Esophagus muscularis mucosa (tissue), 4 donors: ENCODE measurements at regions not wholly inside any gene's neighbourhood (a gene's known extent, or its start where the extent isn't known, plus 50 kb on each side); places are given as distances from the start of the nearest gene placed in this dataset.

Source experiments
- DNase-seq: peaks from one replicate; pipeline ENCODE4 v3.0.0-alpha.2; 2017; ENCODE audit errors: extremely low spot score
- H3K27ac ChIP-seq, 4 donors: fragments of 200-600 bp; sonication (generic); replicated peaks in 1 of 4; 1 replicate in 3 of 4; 2 replicates in 1 of 4; pipeline ENCODE4 v1.5.1; 2016 to 2019; ENCODE audit warnings: mild to moderate bottlenecking in 1 of 4
- H3K27me3 ChIP-seq, 4 donors: fragments of 200-600 bp; sonication (generic); one replicate each; pipeline versions ENCODE4 v1.5.1 to v1.6.0; 2016 to 2019
- H3K36me3 ChIP-seq, 4 donors: fragments of 200-600 bp; sonication (generic); one replicate each; pipeline ENCODE4 v1.5.1; 2016 to 2019
- H3K4me1 ChIP-seq, 4 donors: fragments of 200-600 bp; sonication (generic); one replicate each; pipeline ENCODE4 v1.5.1; 2016 to 2019
- H3K4me3 ChIP-seq, 4 donors: fragments of 200-600 bp; sonication (generic); 1 replicate in 2 of 4; 2 replicates in 2 of 4; pipeline ENCODE4 v1.5.1; 2016 to 2019; ENCODE audit warnings: mild to moderate bottlenecking in 4 of 4, moderate library complexity in 1 of 4
- H3K9me3 ChIP-seq, 4 donors: fragments of 200-600 bp; sonication (generic); 1 replicate in 3 of 4; 2 replicates in 1 of 4; pipeline ENCODE4 v1.5.1; 2016 to 2019
- EP300 ChIP-seq: sonication (generic); formaldehyde crosslinking; IDR thresholded peaks from one replicate; pipeline ENCODE4 v1.6.1; 2017; ENCODE audit warnings: antibody characterized with exemption
- POLR2A ChIP-seq: fragments of 450-650 bp; IDR thresholded peaks from one replicate; pipeline ENCODE4 v1.6.1; 2017; ENCODE audit warnings: antibody characterized with exemption, moderate library complexity, mild to moderate bottlenecking, low read depth
- POLR2AphosphoS5 ChIP-seq, 2 donors: sonication (generic); formaldehyde crosslinking; IDR thresholded peaks; one replicate each; pipeline ENCODE4 v1.6.1; 2017; ENCODE audit warnings: antibody characterized with exemption in 2 of 2
- WGBS: methylation state at CpG from one replicate; pipeline ENCODE4 v1.1.5; 2018; 5-methylcytosine and 5-hydroxymethylcytosine counted together
- intact Hi-C: fragments of 100-400 bp; cut with DNase I; formaldehyde crosslinking; loops from one replicate; pipeline ENCODE4 v1.15.1; 2023
- TF ChIP-seq, protein P1 (sequence below), 3 experiments: fragments of 200-600 bp in 2 of 3; fragments of 450-650 bp in 1 of 3; sonication (generic) in 2 of 3; IDR thresholded peaks; one replicate each; pipeline ENCODE4 v1.5.1; 2017 to 2019; ENCODE audit warnings: antibody characterized with exemption in 3 of 3, mild to moderate bottlenecking in 2 of 3, moderate library complexity in 1 of 3

DNA sequence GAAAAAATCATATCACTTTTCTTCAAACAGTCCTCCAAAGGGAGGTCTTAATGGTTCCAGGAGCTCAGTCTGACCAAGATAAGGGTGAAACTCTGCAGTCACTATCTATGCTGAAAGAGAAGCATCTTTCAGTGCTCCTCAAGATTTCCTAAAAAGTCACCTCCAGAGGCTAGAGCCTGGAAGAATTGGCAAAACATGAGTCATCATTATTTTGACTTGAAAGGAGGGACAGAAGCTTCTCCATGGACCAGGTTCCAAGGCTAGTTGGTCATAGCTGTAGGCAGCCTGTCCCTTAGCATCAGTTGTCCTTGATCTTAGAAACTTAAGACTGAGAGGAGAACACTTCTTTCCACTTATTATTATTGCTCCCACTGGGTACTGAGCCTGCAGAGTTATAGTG is 219.0 kb upstream of the ASIC2 start:
- no peak for DNase-seq
- H3K9me3 ChIP-seq = no peaks in the 10 kb centered on the region
- intact Hi-C loops = no loop called here
- peaks cover 0 to 8% (median 7%) of the 10 kb centered on the region in 4 donors for H3K4me1 ChIP-seq
- H3K27me3 ChIP-seq = no peaks in the 10 kb centered on the region
- TF ChIP-seq, protein P1, sequence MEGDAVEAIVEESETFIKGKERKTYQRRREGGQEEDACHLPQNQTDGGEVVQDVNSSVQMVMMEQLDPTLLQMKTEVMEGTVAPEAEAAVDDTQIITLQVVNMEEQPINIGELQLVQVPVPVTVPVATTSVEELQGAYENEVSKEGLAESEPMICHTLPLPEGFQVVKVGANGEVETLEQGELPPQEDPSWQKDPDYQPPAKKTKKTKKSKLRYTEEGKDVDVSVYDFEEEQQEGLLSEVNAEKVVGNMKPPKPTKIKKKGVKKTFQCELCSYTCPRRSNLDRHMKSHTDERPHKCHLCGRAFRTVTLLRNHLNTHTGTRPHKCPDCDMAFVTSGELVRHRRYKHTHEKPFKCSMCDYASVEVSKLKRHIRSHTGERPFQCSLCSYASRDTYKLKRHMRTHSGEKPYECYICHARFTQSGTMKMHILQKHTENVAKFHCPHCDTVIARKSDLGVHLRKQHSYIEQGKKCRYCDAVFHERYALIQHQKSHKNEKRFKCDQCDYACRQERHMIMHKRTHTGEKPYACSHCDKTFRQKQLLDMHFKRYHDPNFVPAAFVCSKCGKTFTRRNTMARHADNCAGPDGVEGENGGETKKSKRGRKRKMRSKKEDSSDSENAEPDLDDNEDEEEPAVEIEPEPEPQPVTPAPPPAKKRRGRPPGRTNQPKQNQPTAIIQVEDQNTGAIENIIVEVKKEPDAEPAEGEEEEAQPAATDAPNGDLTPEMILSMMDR (IDR thresholded peaks at IDR 0.05) = no peak
- TF ChIP-seq EP300 (no peak), POLR2A (no peak), POLR2AphosphoS5 (IDR thresholded peaks at IDR 0.05) (no peak)
- H3K36me3 ChIP-seq = no peaks in the 10 kb centered on the region
- H3K4me3 ChIP-seq = no peak overlapping the region
- H3K27ac ChIP-seq = no peak overlapping the region

DNA sequence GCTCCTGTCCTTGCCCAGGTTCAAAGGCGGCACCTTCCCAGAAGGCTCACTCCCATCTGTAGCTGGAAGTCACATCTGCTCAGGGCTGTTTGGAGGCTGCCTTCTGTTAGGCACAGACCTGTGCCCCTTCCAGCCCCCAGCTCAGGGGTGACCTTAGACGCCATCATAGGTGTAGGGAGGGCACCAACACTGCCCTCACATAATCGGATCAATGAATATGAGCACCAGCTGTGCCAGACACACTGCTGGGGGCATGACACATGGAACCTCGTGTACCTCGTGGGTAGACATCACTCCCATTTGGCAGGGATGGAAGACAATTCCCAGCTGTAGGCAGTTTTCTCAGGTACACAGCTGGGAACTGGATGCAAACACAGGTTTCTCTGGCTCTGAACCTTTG is 220.7 kb upstream of the ASIC2 start:
- no peaks in the 10 kb centered on the region for H3K27me3 ChIP-seq
- TF ChIP-seq, protein P1 (IDR thresholded peaks at IDR 0.05) = no peak
- TF ChIP-seq POLR2A = no peak
- no peak for DNase-seq
- no peaks in the 10 kb centered on the region for H3K9me3 ChIP-seq
- no peak overlapping the region for H3K27ac ChIP-seq
- H3K36me3 ChIP-seq = no peaks in the 10 kb centered on the region
- no peak overlapping the region for H3K4me3 ChIP-seq
- intact Hi-C loops = no loop called here
- 67% methylated on average over 5 of the region's 5 CpGs for WGBS
- H3K4me1 ChIP-seq = peaks cover 0 to 8% (median 7%) of the 10 kb centered on the region in 4 donors

DNA sequence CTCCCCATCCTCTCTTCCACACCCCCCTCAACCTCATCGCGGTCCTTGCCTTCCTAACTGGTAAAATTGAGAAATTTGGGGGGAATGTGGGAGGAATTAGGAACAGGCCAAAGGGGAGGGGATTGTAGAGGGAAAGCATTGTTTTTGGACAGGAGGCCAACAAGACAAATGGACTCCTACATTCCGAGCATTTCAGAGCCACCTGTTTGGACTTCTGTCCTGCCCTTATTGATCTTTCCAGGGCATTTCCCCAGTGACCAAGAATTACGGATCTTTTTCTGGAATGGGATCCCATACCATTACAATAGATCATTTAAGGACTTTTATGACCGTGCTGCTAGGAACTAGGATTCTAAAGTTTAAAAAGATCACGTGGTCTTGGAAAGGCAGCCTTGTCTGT is 221.3 kb upstream of the ASIC2 start:
- intact Hi-C loops = no loop called here
- Histone ChIP-seq H3K4me1 (peaks cover 0 to 5% (median 2%) of the 10 kb centered on the region in 4 donors), H3K27ac (no peak overlapping the region), H3K4me3 (no peak overlapping the region), H3K9me3 (no peaks in the 10 kb centered on the region), H3K36me3 (no peaks in the 10 kb centered on the region), H3K27me3 (no peaks in the 10 kb centered on the region)
- no peak for DNase-seq
- WGBS = 83% methylated on average over 6 of the region's 6 CpGs
- TF ChIP-seq POLR2A = no peak
- no peak for TF ChIP-seq POLR2AphosphoS5 (IDR thresholded peaks at IDR 0.05)
- TF ChIP-seq, protein P1 (IDR thresholded peaks at IDR 0.05) = no peak
- no peak for TF ChIP-seq EP300

DNA sequence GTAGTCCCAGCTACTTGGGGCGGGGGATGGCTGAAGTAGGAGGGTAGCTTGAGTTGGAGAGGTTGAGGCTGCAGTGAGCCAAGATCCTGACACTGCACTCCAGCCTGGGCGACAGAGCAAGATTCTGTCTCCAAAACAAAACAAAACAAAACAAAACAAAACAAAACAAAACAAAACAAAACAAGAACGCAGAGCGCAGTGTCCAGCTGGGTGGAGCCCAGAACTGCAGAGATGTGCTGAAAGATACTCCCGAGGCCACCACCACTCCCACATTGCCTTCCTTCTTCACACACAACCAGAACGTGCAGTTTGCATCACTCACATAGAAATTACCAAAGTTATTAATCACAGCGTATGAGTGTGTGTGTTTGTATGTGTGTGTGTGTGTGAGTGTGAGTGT is 222.9 kb upstream of the ASIC2 start:
- no peaks in the 10 kb centered on the region for H3K27me3 ChIP-seq
- intact Hi-C loops = no loop called here
- TF ChIP-seq POLR2A = no peak
- no peak for TF ChIP-seq POLR2AphosphoS5 (IDR thresholded peaks at IDR 0.05)
- no peak for TF ChIP-seq EP300
- TF ChIP-seq, protein P1 (IDR thresholded peaks at IDR 0.05) = no peak
- H3K9me3 ChIP-seq = no peaks in the 10 kb centered on the region
- 75% methylated on average over 7 of the region's 7 CpGs for WGBS
- no peak overlapping the region for H3K27ac ChIP-seq
- H3K4me1 ChIP-seq = no peaks in the 10 kb centered on the region
- no peak overlapping the region for H3K4me3 ChIP-seq
- DNase-seq = no peak
- no peaks in the 10 kb centered on the region for H3K36me3 ChIP-seq

DNA sequence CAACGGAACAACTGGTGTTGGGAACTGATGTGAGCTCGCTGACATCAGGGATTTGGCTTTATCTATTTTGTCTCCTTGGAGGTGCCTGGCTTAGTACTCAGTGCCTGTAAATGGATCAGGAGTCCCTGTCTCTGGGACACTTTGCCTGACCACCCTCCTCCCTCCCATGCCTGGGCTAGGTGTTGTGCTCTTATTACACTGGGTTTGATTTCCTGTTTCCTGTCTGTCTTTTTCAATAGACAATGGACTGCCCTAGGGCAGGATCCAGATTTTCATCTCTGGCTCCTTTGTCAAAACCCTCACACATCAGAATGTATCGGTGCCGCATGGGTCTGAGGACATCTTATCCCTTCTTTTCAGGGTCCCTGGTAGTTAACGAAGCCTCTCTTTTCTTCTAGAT is 223.6 kb upstream of the ASIC2 start:
- H3K4me3 ChIP-seq = no peak overlapping the region
- no peaks in the 10 kb centered on the region for H3K36me3 ChIP-seq
- intact Hi-C loops = no loop called here
- no peaks in the 10 kb centered on the region for H3K4me1 ChIP-seq
- TF ChIP-seq EP300 = no peak
- no peak for TF ChIP-seq POLR2AphosphoS5 (IDR thresholded peaks at IDR 0.05)
- TF ChIP-seq, protein P1 (IDR thresholded peaks at IDR 0.05) = no peak
- TF ChIP-seq POLR2A = no peak
- no peaks in the 10 kb centered on the region for H3K27me3 ChIP-seq
- DNase-seq = no peak
- no peaks in the 10 kb centered on the region for H3K9me3 ChIP-seq
- no peak overlapping the region for H3K27ac ChIP-seq
- 83% methylated on average over 5 of the region's 5 CpGs for WGBS
